Endometrium (tissue), 2 donors: ENCODE measurements at regions not wholly inside any gene's neighbourhood (a gene's known extent, or its start where the extent isn't known, plus 50 kb on each side); places are given as distances from the start of the nearest gene placed in this dataset.
"Not testable (repeated sequence)": the region's sequence is repeated elsewhere in the genome, so short reads cannot be mapped to it uniquely, and the experiment has no call there.

Source experiments
- FAIRE-seq: peaks from 2 replicates; lab custom pipeline; 2012; peaks lifted over from hg19 to GRCh38; lab: Jason Lieb, UNC
- donor health status: control.
- donor health status: control.

DNA sequence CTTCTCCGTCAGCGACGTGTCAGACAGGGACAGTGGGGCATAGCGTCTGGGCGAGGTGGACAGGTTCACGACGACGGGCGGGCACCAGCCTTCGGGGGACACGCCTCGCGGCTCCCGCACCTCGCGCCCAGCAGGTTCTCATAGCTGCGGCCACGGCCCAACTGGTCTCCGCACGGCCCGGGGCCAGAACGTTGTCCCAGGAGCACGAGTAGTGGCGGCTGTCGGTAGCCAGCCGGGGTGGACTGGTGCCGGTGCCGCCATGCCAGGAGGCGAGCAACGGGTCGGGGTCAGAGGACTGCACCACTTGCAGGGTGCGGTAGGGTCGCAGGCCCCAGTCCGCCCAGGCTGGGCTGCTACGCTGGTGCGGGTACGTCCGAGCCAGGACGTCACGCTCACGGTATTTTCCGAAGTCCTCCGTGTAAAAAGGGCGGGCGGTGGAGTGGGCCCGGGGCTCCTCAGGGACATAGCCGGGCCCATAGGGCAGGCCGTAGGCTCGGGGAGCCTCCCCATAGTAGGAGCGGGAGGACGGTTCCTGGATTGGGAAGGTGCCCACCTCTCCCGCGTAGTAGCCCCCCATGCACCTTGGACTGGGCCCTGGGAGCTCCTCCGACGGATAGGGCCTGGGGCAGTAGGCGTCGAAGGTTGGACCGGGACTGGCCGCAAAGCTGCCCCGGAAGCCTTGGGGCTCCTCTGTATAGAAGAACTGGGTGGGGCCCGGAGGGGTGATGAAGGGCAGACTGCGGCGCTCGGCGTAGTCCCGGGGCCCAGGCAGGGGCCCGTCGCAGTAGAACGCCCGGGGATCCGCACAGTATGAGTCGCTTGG is 301.2 kb downstream of the CCDC74A start:
- not testable (repeated sequence) for FAIRE-seq

GRCh38 chr2:131829456-131830241 is 302.0 kb downstream of the CCDC74A start:
- not testable (repeated sequence) for FAIRE-seq

GRCh38 chr2:131830242-131830945 is 302.7 kb downstream of the CCDC74A start:
- FAIRE-seq: not testable (repeated sequence)

GRCh38 chr2:131830946-131831310 is 303.2 kb downstream of the CCDC74A start:
- FAIRE-seq: not testable (repeated sequence)

GRCh38 chr2:131831450-131832208 is 303.9 kb downstream of the CCDC74A start:
- not testable (repeated sequence) for FAIRE-seq

DNA sequence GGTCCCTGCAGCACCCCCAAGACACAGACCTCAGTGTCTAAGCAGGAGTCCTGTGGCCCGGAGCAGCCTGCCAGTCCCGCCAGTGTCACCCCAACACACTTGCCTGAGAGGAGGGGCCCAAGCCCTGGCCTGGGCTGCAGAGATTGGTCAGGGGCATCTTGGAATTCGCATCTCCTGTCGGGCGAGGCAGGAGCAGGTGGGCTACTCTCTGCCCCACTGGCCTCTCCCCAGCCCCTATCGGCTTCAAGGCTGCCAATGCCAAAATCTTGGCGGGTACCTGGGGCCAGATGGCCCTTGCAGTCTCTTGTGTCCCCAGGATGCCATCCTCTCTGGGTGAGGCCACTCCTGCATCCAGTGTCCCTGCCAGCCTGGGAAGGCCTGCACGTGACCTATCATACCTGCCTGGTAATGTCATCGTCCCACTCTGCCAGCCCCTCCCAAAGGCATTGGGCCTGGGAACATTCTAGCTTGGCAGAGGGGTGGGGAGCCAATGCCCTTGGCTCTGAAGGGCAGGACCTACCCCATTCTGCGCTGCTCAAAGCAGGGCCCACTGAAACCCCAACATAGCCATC is 304.6 kb downstream of the CCDC74A start:
- not testable (repeated sequence) for FAIRE-seq

DNA sequence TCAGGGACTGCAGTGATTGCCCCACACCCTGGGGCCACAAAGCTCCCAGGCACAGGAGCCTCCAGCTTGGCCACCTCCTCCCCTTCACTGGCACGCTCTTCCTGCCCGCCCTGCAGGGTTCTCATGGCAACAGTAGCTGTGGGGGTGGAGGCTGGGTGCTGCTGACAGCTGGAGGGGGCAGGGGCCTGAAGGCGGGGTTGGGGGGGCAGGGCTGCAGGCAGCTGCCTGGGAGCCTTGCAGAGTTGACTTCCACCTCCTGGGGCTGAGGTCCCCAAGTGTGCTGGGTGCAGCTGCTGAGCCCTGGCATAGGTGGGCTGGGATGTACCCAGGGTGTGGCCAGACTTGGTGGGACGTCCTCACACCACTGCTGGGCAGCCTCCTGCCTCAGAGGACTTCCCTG is 305.2 kb downstream of the CCDC74A start:
- not testable (repeated sequence) for FAIRE-seq

DNA sequence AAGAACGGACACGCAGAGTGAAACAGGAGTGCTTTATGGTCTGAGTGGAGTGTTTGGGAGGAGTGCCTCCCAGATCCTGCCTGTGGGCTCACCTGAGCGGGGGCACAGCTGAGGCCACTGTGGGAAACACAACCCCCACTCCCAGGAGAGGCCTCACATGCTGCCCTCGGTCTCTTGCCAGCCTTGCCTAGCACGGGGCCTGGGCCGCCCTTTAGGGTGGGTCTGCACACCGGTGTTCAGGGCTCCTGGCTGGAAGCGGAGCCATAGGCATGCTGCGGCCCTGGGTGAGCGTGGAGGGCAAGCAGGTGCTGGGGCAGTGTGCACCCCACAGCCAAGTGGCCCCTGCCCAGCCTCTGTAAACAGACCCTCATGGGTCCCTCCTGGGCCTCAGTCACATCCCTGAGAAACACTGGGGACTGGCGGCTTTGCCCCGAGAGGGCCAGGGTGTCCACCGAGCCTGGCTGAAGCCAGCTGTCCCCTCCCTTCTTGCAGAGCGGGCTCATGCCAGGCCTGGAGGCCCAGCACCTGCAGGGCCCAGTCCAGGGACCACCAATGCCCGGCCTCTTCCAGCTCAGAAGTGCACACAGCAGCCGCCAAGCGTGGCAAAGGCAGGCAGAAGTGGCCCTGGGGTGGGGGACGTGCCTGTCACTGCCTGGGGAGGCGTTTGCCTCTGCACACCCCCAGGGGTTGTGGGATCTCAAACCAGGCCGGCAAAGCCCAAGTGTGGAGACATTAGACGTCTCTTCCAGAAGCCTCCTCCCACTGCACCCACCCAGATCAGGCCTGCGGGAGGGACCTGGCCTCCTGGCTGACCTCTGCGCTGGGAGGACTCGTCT is 305.9 kb downstream of the CCDC74A start:
- not testable (repeated sequence) for FAIRE-seq

DNA sequence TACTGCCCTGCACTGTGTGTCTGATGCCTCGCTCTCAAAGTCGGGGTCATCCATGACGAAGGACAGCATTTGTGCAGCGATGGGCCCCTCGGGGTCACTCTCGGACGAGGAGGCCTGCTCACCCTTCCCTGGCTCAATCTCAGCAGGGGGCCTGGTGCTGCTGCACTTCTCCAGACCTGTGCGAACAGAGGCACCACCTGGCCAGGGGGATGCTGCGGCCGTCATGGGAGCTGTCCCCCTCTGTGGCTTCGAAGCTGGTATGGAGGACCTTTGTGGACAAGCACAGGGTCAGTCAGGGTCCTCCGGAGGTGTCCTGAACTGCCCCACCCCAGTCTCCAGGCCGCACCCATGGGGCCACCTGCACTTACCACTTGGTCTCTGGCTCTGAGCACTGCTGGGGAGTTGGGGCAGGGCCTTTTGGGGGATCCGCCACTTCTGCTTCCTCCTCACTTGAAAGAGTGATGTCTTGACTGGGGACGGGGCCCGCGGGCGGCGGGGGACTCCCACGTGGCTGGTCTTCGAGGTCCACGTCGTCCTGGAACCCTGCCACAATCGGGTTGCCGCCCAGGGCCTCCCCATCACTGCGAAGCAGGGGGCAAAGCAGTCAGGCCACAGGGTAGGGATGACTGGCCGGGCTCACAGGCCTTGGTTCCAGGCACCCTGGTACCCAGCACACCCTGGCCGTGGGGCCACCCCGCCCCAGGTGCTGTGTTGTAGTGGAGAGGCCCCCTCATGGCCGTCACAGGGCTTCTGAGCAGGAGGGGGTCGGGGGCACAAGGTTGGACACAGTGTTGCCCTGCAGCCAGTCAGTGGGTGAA is 306.7 kb downstream of the CCDC74A start:
- FAIRE-seq: not testable (repeated sequence)

DNA sequence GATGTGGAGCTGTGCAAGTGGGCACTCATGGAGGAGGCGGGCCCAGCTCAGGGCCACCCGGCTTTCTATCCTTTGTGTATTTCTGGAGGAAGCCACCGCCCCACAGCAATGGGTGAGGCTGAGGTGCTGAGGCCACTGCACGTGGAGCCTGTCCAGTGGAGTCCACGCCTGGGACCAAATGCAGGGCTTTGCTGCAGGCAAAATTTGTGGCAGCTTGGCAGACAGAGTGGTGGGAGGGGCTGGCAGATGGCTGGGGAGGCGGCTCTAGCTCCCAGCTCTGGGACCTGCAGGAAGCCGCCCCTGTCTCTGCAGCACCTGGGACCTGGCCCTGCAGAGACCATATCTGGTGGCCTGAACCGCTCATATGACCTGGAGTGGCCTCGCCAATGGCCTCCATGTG is 307.3 kb downstream of the CCDC74A start:
- FAIRE-seq: not testable (repeated sequence)

DNA sequence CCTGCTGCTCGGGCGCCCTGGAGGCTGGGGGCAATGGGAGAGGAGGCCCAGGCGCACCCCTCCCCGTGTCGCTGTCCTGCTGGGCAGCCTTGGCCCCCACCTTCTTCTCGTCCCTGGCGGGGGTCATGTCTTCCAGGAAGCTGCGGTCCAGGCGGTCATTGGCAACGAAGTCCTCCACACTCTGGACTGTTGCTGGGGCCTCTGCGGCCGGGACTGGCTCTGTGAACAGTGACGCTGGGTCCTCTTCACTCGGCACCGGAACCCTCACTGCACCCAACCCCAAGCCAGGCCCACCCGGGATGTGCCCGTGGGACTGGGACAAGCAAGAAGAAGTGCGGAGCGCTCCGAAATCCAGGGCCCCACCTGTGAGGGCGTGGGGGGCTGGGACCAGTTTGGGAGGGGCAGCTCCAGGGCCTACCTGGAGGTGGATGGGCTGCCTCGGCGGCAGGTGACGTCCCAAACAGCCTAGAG is 308.0 kb downstream of the CCDC74A start:
- FAIRE-seq: no peak

DNA sequence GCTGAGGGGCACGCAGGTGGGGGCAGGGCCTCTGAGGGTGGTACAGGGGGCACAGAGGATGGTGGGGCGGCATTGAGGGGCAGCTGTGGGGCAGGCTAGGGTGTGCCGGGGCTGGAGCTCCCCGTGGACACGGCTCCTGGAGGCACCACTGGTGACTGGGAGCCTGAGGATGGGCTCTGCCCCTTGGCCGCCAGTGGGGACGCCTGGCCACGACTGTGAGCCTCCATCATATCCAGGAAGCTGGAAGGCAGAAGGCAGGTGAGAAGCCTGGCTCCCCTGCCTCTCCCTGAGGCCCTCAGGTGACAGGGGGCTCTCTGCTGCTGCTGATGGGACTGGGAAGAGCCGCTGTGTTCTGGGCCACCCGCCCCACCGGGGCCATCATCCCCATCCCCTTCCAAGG is 308.4 kb downstream of the CCDC74A start:
- not testable (repeated sequence) for FAIRE-seq

DNA sequence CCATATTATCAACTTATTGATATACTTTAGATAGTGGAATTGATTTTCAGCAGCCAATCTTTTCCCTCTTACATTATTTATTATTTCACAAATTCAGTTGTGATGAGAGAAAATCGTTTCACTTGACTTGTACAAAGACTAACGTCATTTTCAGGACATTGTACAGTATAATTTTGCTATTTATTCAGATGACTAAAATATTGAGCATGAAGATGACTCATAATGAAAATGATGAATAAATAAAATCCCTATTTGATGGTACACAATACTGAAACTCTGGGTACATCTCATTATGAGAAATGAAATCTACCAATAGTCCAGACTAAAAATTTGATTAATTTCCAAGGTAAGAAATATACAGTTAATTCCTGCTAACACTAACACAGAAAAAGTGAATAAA is 316.4 kb downstream of the CCDC74A start:
- peak; percentile 88 for FAIRE-seq

GRCh38 chr2:131856202-131856601 is 305.6 kb downstream of the ANKRD30BL start:
- not testable (repeated sequence) for FAIRE-seq

- FAIRE-seq: peak; percentile 97
Measured at GRCh38 chr2:131858197-131858596, 303.6 kb downstream of the ANKRD30BL start.
